ENCODE measurements at regions not wholly inside any gene's neighbourhood (a gene's known extent, or its start where the extent isn't known, plus 50 kb on each side); places are given as distances from the start of the nearest gene placed in this dataset.

- TF ChIP-seq, protein P1, sequence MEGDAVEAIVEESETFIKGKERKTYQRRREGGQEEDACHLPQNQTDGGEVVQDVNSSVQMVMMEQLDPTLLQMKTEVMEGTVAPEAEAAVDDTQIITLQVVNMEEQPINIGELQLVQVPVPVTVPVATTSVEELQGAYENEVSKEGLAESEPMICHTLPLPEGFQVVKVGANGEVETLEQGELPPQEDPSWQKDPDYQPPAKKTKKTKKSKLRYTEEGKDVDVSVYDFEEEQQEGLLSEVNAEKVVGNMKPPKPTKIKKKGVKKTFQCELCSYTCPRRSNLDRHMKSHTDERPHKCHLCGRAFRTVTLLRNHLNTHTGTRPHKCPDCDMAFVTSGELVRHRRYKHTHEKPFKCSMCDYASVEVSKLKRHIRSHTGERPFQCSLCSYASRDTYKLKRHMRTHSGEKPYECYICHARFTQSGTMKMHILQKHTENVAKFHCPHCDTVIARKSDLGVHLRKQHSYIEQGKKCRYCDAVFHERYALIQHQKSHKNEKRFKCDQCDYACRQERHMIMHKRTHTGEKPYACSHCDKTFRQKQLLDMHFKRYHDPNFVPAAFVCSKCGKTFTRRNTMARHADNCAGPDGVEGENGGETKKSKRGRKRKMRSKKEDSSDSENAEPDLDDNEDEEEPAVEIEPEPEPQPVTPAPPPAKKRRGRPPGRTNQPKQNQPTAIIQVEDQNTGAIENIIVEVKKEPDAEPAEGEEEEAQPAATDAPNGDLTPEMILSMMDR (IDR thresholded peaks at IDR 0.05) = no peak
- TF ChIP-seq POLR2A (IDR thresholded peaks at IDR 0.05) = no peak
- TF ChIP-seq POLR2AphosphoS5 (IDR thresholded peaks at IDR 0.05; ENCODE audit: insufficient read depth in 1 of 2, low read depth in 1 of 2) = no peak
Observed at GRCh38 chr16:73226675-73227074, 178.7 kb upstream of the ZFHX3 start.

All from vagina (tissue), 2 donors.